Kidney tubule cell (primary cell): ENCODE measurements at regions not wholly inside any gene's neighbourhood (a gene's known extent, or its start where the extent isn't known, plus 50 kb on each side); places are given as distances from the start of the nearest gene placed in this dataset.

Experiments used
- DNase-seq: peaks from one replicate; pipeline ENCODE4 v3.0.0-alpha.2; 2018; ENCODE audit warnings: low spot score

GRCh38 chr1:234988155-234988517 is 140.5 kb downstream of the TOMM20 start:
- no peak for DNase-seq

DNA sequence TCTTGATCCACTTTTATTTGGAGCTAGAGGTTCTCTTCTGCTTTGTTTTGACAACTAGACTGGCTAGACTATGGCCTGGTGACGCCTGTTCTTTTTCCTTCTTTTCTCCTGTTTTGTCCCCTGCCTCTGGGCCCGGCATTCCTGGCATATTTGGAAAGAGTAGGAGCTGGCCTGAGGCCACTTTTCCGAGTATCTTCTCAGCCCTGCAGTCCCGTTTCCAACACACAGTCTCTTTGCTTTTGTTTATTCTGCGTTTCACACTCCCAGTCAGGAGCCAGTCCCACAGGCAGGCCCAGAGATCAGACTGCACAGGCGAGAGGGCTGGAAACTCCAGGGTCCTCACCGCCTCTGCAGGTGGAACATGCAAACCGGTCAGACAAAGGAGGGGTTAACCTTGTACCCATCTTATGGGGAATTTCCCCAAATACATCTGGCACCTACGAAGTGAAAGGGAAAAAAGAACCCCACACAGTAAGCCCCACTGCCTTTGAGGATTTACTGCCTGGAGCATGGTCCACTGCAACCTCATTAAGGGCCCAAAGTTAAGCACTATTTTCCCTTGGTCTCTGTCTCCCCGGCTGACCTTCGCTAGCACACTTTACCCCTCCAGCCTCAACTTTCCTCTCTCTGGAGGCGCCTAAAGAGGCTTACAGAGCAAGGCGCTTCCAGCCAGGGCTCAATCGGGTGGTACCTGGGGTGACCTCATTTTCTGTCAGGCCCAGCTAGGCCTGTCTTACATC is 141.1 kb downstream of the TOMM20 start:
- peak; percentile 88 for DNase-seq

- peak; percentile 20 for DNase-seq
Observed at GRCh38 chr1:234986750-234987414, 141.8 kb downstream of the TOMM20 start.

GRCh38 chr1:234985516-234986294 is 142.9 kb downstream of the TOMM20 start:
- no peak for DNase-seq

DNA sequence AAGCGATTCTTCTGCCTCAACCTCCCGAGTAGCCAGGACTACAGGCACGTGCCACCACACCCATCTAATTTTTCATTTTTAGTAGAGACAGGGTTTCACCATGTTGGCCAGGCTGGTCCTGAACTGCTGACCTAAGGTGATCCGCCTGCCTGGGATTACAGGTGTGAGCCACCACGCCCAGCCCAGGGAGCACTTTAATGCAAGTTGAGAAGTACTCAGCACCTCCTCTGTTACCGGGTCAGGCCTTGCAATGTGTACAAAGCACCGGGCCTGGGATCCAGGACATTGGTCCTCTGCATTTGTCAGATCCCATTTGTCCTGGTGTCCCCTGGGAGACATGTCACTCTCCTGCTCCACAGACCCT is 143.6 kb downstream of the TOMM20 start:
- no peak for DNase-seq

DNA sequence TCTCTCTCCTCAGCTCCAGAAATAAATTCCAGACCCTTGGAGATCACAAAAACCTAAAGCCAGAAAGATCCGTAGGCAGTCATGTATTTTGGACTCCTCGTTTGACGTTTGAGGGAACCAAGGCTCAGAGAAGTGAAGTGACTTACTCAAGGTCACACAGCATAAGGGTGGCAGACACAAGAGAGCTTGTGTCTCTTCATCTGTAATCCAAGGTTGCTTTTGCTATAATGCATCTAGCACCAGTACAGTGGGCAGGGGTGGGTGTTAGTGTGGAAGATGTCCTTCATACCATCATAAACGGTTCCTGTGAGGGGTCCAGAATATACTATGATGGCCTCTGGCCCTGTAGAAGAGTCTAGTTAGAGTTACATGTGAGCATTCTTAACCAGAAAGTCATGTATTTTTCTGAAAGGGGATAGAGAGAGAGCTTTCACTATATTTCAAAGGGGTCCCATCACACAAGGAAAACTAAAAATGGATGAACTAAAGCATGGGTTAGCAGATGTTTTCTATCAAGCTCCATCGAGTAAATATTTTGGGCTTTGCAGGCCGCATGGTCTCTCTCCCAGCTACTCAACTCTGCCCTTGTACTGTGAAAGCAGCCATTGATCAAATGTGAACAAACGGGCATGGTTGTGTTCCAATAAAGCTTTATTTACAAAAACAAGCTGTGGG is 144.9 kb downstream of the TOMM20 start:
- no peak for DNase-seq

- no peak for DNase-seq
Observed at GRCh38 chr1:234981758-234982157, 146.9 kb downstream of the TOMM20 start.

DNA sequence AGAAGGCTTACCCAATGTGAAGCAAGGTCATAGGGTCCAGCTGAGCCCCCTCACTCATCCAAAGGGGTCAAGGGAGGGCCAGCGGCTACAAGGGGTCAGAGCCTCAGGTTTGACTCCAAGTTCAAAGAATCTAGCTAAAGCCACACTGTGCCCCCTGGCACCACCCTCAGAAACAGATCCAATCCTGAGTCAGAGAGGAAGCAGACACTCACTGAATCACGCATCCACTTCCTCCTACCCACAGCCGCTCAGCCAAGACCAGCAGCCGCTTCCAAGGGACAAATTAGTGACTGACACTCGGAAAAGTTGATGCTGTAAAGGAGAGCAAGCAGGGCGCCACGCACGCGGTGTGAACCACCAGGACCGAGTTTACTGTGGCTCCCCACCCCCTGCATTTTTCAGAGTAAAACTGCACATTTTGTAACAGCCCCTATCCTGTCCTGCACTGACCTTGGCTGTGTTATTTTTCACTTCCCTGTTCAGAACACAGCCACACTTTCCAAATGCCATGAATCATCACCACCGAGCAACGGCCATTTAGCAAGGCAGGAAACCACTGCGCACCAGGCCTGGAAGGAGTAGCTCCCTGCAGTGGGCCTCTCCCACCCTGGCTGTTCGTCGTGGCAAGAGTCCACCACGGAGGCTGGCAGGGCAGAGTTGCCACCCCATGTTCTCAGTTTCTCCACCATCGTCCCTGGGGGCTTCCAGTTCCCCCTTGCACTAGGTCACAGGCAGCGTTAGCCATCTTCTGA is 147.8 kb downstream of the TOMM20 start:
- DNase-seq, result peak; percentile 96

GRCh38 chr1:234980291-234980644 is 148.4 kb downstream of the TOMM20 start:
- peak; percentile 76 for DNase-seq

DNA sequence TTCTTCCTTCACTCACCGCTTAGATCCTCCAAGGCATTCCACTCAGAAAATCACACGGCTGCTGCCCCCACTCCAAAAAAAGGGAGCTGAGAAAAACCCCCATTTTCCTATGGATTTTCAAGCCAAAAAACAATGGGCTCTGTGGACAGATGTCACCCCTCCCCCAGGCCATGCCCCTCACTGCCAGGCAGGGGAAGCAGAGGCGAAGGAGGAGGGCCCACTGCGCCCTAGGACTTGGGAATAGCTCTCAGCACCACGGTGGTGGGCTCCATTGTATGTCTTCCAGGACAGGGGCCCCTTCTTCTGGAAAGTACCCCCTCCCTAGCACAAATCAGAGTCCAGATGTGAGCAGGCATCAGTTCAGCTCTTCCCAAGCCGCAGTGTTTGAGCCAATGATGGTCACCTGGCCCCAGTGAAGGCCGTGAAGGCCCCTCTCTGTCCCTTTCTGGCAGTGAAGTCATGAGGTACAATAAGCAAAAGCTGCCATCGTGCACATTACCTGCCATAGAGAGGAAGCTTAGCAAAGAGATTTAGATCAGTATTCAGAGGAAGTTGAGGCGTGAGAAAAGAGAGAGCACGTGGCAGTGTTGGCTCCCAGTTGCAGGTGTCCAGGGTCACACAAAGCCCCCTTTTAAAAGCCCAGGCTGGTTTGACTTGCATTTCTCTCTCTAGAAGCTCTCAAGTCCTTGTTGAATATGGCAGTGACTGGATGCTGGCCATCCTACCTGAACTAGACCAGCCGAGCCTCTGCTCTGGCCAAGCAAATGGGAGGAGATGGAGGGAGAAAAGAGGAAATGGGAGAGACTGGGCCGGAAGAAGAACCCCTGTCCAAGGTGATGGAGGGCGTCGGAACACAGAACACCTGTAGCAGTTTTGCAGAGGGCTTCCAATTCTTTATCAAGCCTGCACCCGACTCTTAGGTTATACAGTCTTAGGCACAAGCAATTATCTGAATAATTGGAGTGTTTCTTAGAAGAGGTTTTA is 149.0 kb downstream of the TOMM20 start:
- no peak for DNase-seq

DNA sequence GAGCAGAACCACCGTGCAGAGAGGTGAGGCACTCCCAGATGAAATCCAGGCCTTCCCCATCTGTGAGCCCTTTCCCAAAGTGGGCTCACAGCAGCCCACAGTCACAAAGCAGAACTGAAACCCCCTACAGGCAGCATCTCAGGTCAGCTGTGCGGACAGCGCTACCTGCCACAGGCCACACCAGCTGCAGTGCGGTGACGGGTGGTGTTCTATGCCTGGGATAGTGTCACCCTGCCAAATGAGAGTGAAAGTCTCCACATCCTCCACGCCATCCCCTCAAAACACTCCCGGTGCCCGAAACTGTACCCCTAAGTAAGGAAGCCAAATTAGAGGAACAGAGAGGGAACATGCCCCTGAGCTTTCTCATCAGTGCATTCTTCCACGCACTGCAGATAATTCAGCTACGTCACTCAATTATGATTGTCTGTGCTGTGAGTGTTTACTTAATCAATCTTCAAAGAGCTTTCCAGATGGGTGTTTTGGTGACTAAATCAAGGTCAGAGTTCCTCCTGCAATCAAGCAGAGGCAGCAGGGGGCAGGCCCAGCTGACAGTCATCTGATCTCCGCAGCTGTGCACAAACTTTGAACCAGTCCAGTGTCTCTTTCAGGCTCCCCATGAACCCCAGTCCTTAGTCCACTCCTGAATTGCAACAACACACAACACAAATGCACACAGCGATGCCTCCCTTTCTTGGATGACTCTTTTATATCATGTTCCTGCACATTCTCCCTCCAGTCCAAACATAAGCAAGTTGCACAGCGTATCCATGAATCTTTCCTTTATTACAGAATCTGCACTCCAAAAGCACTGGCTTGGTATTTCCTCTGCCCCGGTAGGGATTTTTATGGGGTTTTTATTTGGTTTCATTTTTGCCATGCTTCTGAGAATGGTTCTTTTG is 150.0 kb downstream of the TOMM20 start:
- peak; percentile 73 for DNase-seq

GRCh38 chr1:234977875-234978396 is 150.7 kb downstream of the TOMM20 start:
- peak; percentile 13 for DNase-seq

- no peak for DNase-seq
Observed at GRCh38 chr1:234976861-234977680, 151.6 kb downstream of the TOMM20 start.

DNA sequence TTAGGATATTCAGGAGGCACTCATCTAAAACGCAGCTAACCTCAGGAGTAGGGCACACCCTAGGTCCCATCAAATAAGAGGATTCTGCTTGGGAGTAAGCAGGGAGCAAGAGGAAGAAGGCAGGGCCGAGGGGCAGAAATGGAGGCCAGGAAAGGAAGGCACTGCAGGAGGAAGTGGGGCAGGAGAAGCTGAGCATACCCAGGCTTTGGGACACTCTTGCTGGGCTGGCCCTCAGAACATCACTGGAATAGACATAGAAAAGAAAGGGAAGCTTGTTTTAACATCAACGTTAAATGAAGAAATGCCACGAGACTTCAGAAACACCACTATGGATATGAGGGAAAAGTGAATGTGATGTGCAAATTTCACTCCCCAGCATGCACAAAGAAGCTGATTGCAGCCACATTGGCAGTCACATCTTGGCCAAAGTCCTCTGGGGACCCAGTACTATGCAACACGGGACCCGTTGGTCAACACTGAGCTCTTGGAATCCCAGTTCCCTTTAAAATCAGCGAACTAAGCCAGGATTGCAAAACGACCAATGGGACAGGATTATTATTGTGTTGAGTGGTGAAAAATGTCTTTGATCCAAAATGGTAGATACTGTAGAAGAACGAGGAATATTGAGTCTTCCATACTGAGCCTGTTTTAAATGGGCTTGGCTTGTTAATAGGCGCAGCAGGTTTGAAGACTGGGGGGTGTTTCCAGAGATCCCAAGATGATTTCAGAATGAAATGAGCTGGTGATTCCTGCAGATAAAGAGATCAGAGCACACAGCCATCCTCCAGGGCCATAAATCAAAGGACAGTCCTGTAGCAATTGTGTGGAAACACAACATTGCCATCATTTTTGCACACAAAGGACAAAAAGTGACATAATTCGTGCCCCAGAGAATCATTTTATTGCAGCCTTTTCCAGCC is 152.4 kb downstream of the TOMM20 start:
- DNase-seq, result no peak

- peak; percentile 98 for DNase-seq
Observed at GRCh38 chr1:234975122-234975940, 153.3 kb downstream of the TOMM20 start.
